Glomerular endothelial cell (primary cell): ENCODE measurements at regions not wholly inside any gene's neighbourhood (a gene's known extent, or its start where the extent isn't known, plus 50 kb on each side); places are given as distances from the start of the nearest gene placed in this dataset.

Source experiments
- DNase-seq: peaks from one replicate; pipeline ENCODE4 v3.0.0-alpha.2; 2011; ENCODE audit warnings: low read depth, low spot score; ENCODE audit errors: extremely low read depth

- no peak for DNase-seq
These were observed 169.1 kb downstream of the GUCY2F start for GRCh38 chrX:109312757-109313156.

GRCh38 chrX:109310031-109310430 lies 171.9 kb downstream of the GUCY2F start:
- no peak for DNase-seq

- DNase-seq = no peak
These were observed 180.7 kb downstream of the GUCY2F start for GRCh38 chrX:109301177-109301576.

GRCh38 chrX:109300415-109300814 lies 181.5 kb downstream of the GUCY2F start:
- DNase-seq = no peak

GRCh38 chrX:109299091-109299490 lies 182.8 kb downstream of the GUCY2F start:
- no peak for DNase-seq

GRCh38 chrX:109294097-109294814 lies 187.6 kb downstream of the GUCY2F start:
- DNase-seq = no peak

GRCh38 chrX:109283870-109284269 lies 198.0 kb downstream of the GUCY2F start:
- DNase-seq = no peak

- peak; percentile 42 for DNase-seq
These were observed 200.2 kb downstream of the GUCY2F start for GRCh38 chrX:109281483-109282275.

- no peak for DNase-seq
These were observed 207.1 kb downstream of the GUCY2F start for GRCh38 chrX:109274806-109275205.

- DNase-seq = no peak
These were observed 211.1 kb downstream of the GUCY2F start for GRCh38 chrX:109270580-109271484.

- no peak for DNase-seq
These were observed 213.5 kb downstream of the GUCY2F start for GRCh38 chrX:109268340-109268739.

- DNase-seq = no peak
These were observed 215.9 kb downstream of the GUCY2F start for GRCh38 chrX:109266034-109266433.

- no peak for DNase-seq
These were observed 217.0 kb downstream of the GUCY2F start for GRCh38 chrX:109264878-109265277.

- DNase-seq = no peak
These were observed 220.6 kb downstream of the GUCY2F start for GRCh38 chrX:109261279-109261678.

- DNase-seq = no peak
These were observed 229.1 kb downstream of the GUCY2F start for GRCh38 chrX:109252789-109253188.

GRCh38 chrX:109218761-109219160 lies 263.1 kb downstream of the GUCY2F start:
- DNase-seq = no peak

GRCh38 chrX:109199726-109200125 lies 282.2 kb downstream of the GUCY2F start:
- no peak for DNase-seq

GRCh38 chrX:109190542-109190941 lies 291.3 kb downstream of the GUCY2F start:
- no peak for DNase-seq

- DNase-seq = no peak
These were observed 294.3 kb downstream of the GUCY2F start for GRCh38 chrX:109187473-109188168.

- no peak for DNase-seq
These were observed 294.9 kb downstream of the GUCY2F start for GRCh38 chrX:109186939-109187338.
